ENCODE measurements at regions not wholly inside any gene's neighbourhood (a gene's known extent, or its start where the extent isn't known, plus 50 kb on each side); places are given as distances from the start of the nearest gene placed in this dataset.
"Not testable (repeated sequence)": the region's sequence is repeated elsewhere in the genome, so short reads cannot be mapped to it uniquely, and the experiment has no call there.

GRCh38 chr12:131589221-131589897, 121.5 kb upstream of the SFSWAP start:
- ATAC-seq: no peak

GRCh38 chr12:131589966-131590365, 120.9 kb upstream of the SFSWAP start:
- ATAC-seq: no peak

- no peak for ATAC-seq
These were observed 119.8 kb upstream of the SFSWAP start for GRCh38 chr12:131591136-131591535.

- ATAC-seq: no peak
These were observed 118.9 kb upstream of the SFSWAP start for GRCh38 chr12:131591714-131592709.

GRCh38 chr12:131592972-131593371, 117.9 kb upstream of the SFSWAP start:
- peak; percentile 81 to 92 for ATAC-seq

- no peak for ATAC-seq
These were observed 117.5 kb upstream of the SFSWAP start for GRCh38 chr12:131593406-131593805.

- no peak for ATAC-seq
These were observed 114.8 kb upstream of the SFSWAP start for GRCh38 chr12:131596115-131596514.

- no peak for ATAC-seq
These were observed 113.6 kb upstream of the SFSWAP start for GRCh38 chr12:131597333-131597732.

- no peak for ATAC-seq
These were observed 112.2 kb upstream of the SFSWAP start for GRCh38 chr12:131598717-131599116.

GRCh38 chr12:131599190-131600159, 111.4 kb upstream of the SFSWAP start:
- ATAC-seq: no peak

- ATAC-seq: no peak
These were observed 110.7 kb upstream of the SFSWAP start for GRCh38 chr12:131600160-131600532.

GRCh38 chr12:131601499-131601898, 109.4 kb upstream of the SFSWAP start:
- ATAC-seq: not testable (repeated sequence)

- ATAC-seq: no peak
These were observed 107.6 kb upstream of the SFSWAP start for GRCh38 chr12:131603106-131603938.

- ATAC-seq: no peak
These were observed 106.7 kb upstream of the SFSWAP start for GRCh38 chr12:131603939-131604795.

GRCh38 chr12:131604859-131605258, 106.0 kb upstream of the SFSWAP start:
- no peak for ATAC-seq

- ATAC-seq: no peak
These were observed 105.5 kb upstream of the SFSWAP start for GRCh38 chr12:131605304-131605829.

GRCh38 chr12:131606218-131606901, 104.5 kb upstream of the SFSWAP start:
- ATAC-seq: peak; percentile 27 to 32

- peak; percentile 87 to 88 for ATAC-seq
These were observed 103.0 kb upstream of the SFSWAP start for GRCh38 chr12:131607658-131608447.
